ENCODE measurements at regions not wholly inside any gene's neighbourhood (a gene's known extent, or its start where the extent isn't known, plus 50 kb on each side); places are given as distances from the start of the nearest gene placed in this dataset.
"Not testable (repeated sequence)": the region's sequence is repeated elsewhere in the genome, so short reads cannot be mapped to it uniquely, and the experiment has no call there.

GRCh38 chr5:152607401-152608160, 202.5 kb upstream of the NMUR2 start:
- DNase-seq, result no peak

GRCh38 chr5:152608458-152608857, 203.4 kb upstream of the NMUR2 start:
- no peak for DNase-seq

GRCh38 chr5:152619756-152620155, 214.7 kb upstream of the NMUR2 start:
- DNase-seq, result no peak

GRCh38 chr5:152622628-152623027, 217.5 kb upstream of the NMUR2 start:
- DNase-seq, result peak; percentile 51

GRCh38 chr5:152623951-152624350, 218.9 kb upstream of the NMUR2 start:
- no peak for DNase-seq

GRCh38 chr5:152625696-152626095, 220.6 kb upstream of the NMUR2 start:
- DNase-seq, result no peak

GRCh38 chr5:152631221-152631620, 226.1 kb upstream of the NMUR2 start:
- no peak for DNase-seq

GRCh38 chr5:152632360-152632759, 227.3 kb upstream of the NMUR2 start:
- DNase-seq, result peak; percentile 40

- peak; percentile 38 for DNase-seq
Observed at GRCh38 chr5:152634586-152634985, 229.5 kb upstream of the NMUR2 start.

- no peak for DNase-seq
Observed at GRCh38 chr5:152638996-152639552, 234.0 kb upstream of the NMUR2 start.

- no peak for DNase-seq
Observed at GRCh38 chr5:152641970-152642805, 237.1 kb upstream of the NMUR2 start.

GRCh38 chr5:152642880-152643279, 237.8 kb upstream of the NMUR2 start:
- no peak for DNase-seq

- DNase-seq, result no peak
Observed at GRCh38 chr5:152644029-152644728, 239.1 kb upstream of the NMUR2 start.

GRCh38 chr5:152649609-152650008, 244.5 kb upstream of the NMUR2 start:
- no peak for DNase-seq

- DNase-seq, result no peak
Observed at GRCh38 chr5:152650413-152650812, 245.3 kb upstream of the NMUR2 start.

- DNase-seq, result not testable (repeated sequence)
Observed at GRCh38 chr5:152659470-152659869, 254.4 kb upstream of the NMUR2 start.

- DNase-seq, result no peak
Observed at GRCh38 chr5:152673601-152674000, 268.5 kb upstream of the NMUR2 start.

- no peak for DNase-seq
Observed at GRCh38 chr5:152674403-152674802, 269.3 kb upstream of the NMUR2 start.

GRCh38 chr5:152676196-152676595, 271.1 kb upstream of the NMUR2 start:
- no peak for DNase-seq

- DNase-seq, result no peak
Observed at GRCh38 chr5:152683205-152683604, 278.1 kb upstream of the NMUR2 start.

- DNase-seq, result no peak
Observed at GRCh38 chr5:152686931-152687330, 281.9 kb upstream of the NMUR2 start.

GRCh38 chr5:152688561-152689249, 283.6 kb upstream of the NMUR2 start:
- DNase-seq, result peak; percentile 8
